HG02571 (cell line): ENCODE measurements at regions not wholly inside any gene's neighbourhood (a gene's known extent, or its start where the extent isn't known, plus 50 kb on each side); places are given as distances from the start of the nearest gene placed in this dataset.

Experiments
- ATAC-seq: cut with Tn5 transposase; IDR thresholded peaks from one replicate; pipeline ENCODE4 v1.9.1; 2021; ENCODE audit warnings: mild to moderate bottlenecking, moderate library complexity; ENCODE audit not compliant: unreplicated experiment

GRCh38 chr1:239913141-239913585 lies 178.5 kb upstream of the FMN2 start:
- ATAC-seq, result no peak

- ATAC-seq, result no peak
Observed at GRCh38 chr1:239914751-239915231, 176.9 kb upstream of the FMN2 start.

- ATAC-seq, result no peak
Observed at GRCh38 chr1:239918634-239919033, 173.0 kb upstream of the FMN2 start.

- no peak for ATAC-seq
Observed at GRCh38 chr1:239920214-239920613, 171.5 kb upstream of the FMN2 start.

- no peak for ATAC-seq
Observed at GRCh38 chr1:239922778-239923522, 168.7 kb upstream of the FMN2 start.

GRCh38 chr1:239924741-239925350 lies 166.8 kb upstream of the FMN2 start:
- ATAC-seq, result no peak

GRCh38 chr1:239926184-239926583 lies 165.5 kb upstream of the FMN2 start:
- no peak for ATAC-seq

- no peak for ATAC-seq
Observed at GRCh38 chr1:239929317-239929716, 162.4 kb upstream of the FMN2 start.

GRCh38 chr1:239930686-239931262 lies 160.9 kb upstream of the FMN2 start:
- ATAC-seq, result no peak

- no peak for ATAC-seq
Observed at GRCh38 chr1:239931341-239931740, 160.3 kb upstream of the FMN2 start.

- ATAC-seq, result no peak
Observed at GRCh38 chr1:239939602-239940001, 152.1 kb upstream of the FMN2 start.

GRCh38 chr1:239943761-239944160 lies 147.9 kb upstream of the FMN2 start:
- ATAC-seq, result no peak

- no peak for ATAC-seq
Observed at GRCh38 chr1:239944666-239945065, 147.0 kb upstream of the FMN2 start.

- ATAC-seq, result no peak
Observed at GRCh38 chr1:239947801-239948200, 143.9 kb upstream of the FMN2 start.

GRCh38 chr1:239951511-239952140 lies 140.1 kb upstream of the FMN2 start:
- no peak for ATAC-seq

- no peak for ATAC-seq
Observed at GRCh38 chr1:239952348-239953308, 139.1 kb upstream of the FMN2 start.

GRCh38 chr1:239954836-239955235 lies 136.8 kb upstream of the FMN2 start:
- ATAC-seq, result no peak

GRCh38 chr1:239955431-239955830 lies 136.3 kb upstream of the FMN2 start:
- no peak for ATAC-seq

GRCh38 chr1:239956263-239956662 lies 135.4 kb upstream of the FMN2 start:
- no peak for ATAC-seq

- ATAC-seq, result no peak
Observed at GRCh38 chr1:239958063-239958462, 133.6 kb upstream of the FMN2 start.
